ENCODE measurements at regions not wholly inside any gene's neighbourhood (a gene's known extent, or its start where the extent isn't known, plus 50 kb on each side); places are given as distances from the start of the nearest gene placed in this dataset.
A peak's percentile ranks its signal among the peaks of the same experiment; 100 is the strongest.

- TF ChIP-seq EZH2 (IDR thresholded peaks at IDR 0.05; ENCODE audit: low read length, missing control alignments) (no peak), CTCF (conservative IDR thresholded peaks at IDR 0.05 in 1 of 2, IDR thresholded peaks at IDR 0.05 in 1 of 2; ENCODE audit: low read depth in 1 of 2, low read length in 2 of 2) (peak in 1 of 2 donors; percentile 35)
Observed at GRCh38 chr1:177333936-177334595, 163.3 kb downstream of the BRINP2 start.
